Activated T-cell treated with anti-CD3 and anti-CD28 coated beads, Interleukin-2, amount 50 U/mL, for 4 hours (primary cell): ENCODE measurements at regions not wholly inside any gene's neighbourhood (a gene's known extent, or its start where the extent isn't known, plus 50 kb on each side); places are given as distances from the start of the nearest gene placed in this dataset.
"Not testable (repeated sequence)": the region's sequence is repeated elsewhere in the genome, so short reads cannot be mapped to it uniquely, and the experiment has no call there.

Experiments used
- ATAC-seq, 2 donors: fragments of 200-7000 bp; cut with Tn5 transposase; one replicate each; pipeline ENCODE4 v1.10.0; 2021
- DNase-seq: peaks from one replicate; pipeline ENCODE4 v3.0.0-alpha.2; 2020
- H3K27me3 Mint-ChIP-seq: one replicate; pipeline ENCODE4 v1.8.0; 2021; ENCODE audit warnings: low read depth, mixed read lengths
- H3K36me3 Mint-ChIP-seq: one replicate; pipeline ENCODE4 v1.8.0; 2022; ENCODE audit warnings: mixed read lengths; ENCODE audit not compliant: insufficient read depth
- H3K4me1 Mint-ChIP-seq: one replicate; pipeline ENCODE4 v1.8.0; 2021; ENCODE audit warnings: low read depth, mixed read lengths
- H3K4me3 Mint-ChIP-seq: one replicate; pipeline ENCODE4 v1.8.0; 2021; ENCODE audit warnings: mild to moderate bottlenecking, moderate library complexity, mixed read lengths
- H3K9me3 Mint-ChIP-seq: one replicate; pipeline ENCODE4 v1.8.0; 2021; ENCODE audit warnings: mixed read lengths

- Mint-ChIP-seq H3K4me1 (no peaks in the 10 kb centered on the region), H3K27me3 (no peaks in the 10 kb centered on the region)
- ATAC-seq, result no peak
These were observed 299.8 kb downstream of the CD83 start for GRCh38 chr6:14417377-14417776.

GRCh38 chr6:14419224-14419623 lies 301.7 kb downstream of the CD83 start:
- peaks cover 10% of the 10 kb centered on the region for H3K4me1 Mint-ChIP-seq
- DNase-seq, ATAC-seq, H3K9me3 Mint-ChIP-seq, H3K27me3 Mint-ChIP-seq, H3K4me3 Mint-ChIP-seq, H3K36me3 Mint-ChIP-seq: not testable (repeated sequence)

More at GRCh38 chr6:14417377-14417776, 299.8 kb downstream of the CD83 start:
- Mint-ChIP-seq H3K36me3 (no peaks in the 10 kb centered on the region), H3K4me3 (no peak overlapping the region), H3K9me3 (peaks cover 3% of the 10 kb centered on the region)
- DNase-seq, result no peak

GRCh38 chr6:14422061-14422460 lies 304.5 kb downstream of the CD83 start:
- ATAC-seq (no peak), DNase-seq (no peak)
- Mint-ChIP-seq H3K4me3 (no peak overlapping the region), H3K4me1 (peaks cover 19% of the 10 kb centered on the region), H3K9me3 (peaks cover 3% of the 10 kb centered on the region), H3K36me3 (no peaks in the 10 kb centered on the region), H3K27me3 (no peaks in the 10 kb centered on the region)

- no peaks in the 10 kb centered on the region for H3K36me3 Mint-ChIP-seq
- peaks cover 19% of the 10 kb centered on the region for H3K4me1 Mint-ChIP-seq
- no peaks in the 10 kb centered on the region for H3K27me3 Mint-ChIP-seq
- H3K9me3 Mint-ChIP-seq, result peaks cover 1% of the 10 kb centered on the region
- ATAC-seq (no peak), DNase-seq (no peak)
- no peak overlapping the region for H3K4me3 Mint-ChIP-seq
These were observed 305.3 kb downstream of the CD83 start for GRCh38 chr6:14422917-14423316.

GRCh38 chr6:14423330-14423729 lies 305.8 kb downstream of the CD83 start:
- H3K27me3 Mint-ChIP-seq, result no peaks in the 10 kb centered on the region
- peaks cover 19% of the 10 kb centered on the region for H3K4me1 Mint-ChIP-seq
- H3K9me3 Mint-ChIP-seq, result no peaks in the 10 kb centered on the region
- H3K36me3 Mint-ChIP-seq, result no peaks in the 10 kb centered on the region
- H3K4me3 Mint-ChIP-seq, result no peak overlapping the region
- ATAC-seq (no peak), DNase-seq (no peak)

- no peaks in the 10 kb centered on the region for H3K36me3 Mint-ChIP-seq
- DNase-seq (no peak), ATAC-seq (peak; percentile 59 to 65)
- no peaks in the 10 kb centered on the region for H3K9me3 Mint-ChIP-seq
- peak overlapping the region; percentile 55 for H3K4me3 Mint-ChIP-seq
- peaks cover 19% of the 10 kb centered on the region for H3K4me1 Mint-ChIP-seq
- H3K27me3 Mint-ChIP-seq, result no peaks in the 10 kb centered on the region
These were observed 306.4 kb downstream of the CD83 start for GRCh38 chr6:14423955-14424354.

GRCh38 chr6:14425805-14426204 lies 308.2 kb downstream of the CD83 start:
- no peaks in the 10 kb centered on the region for H3K27me3 Mint-ChIP-seq
- no peaks in the 10 kb centered on the region for H3K9me3 Mint-ChIP-seq
- DNase-seq (no peak), ATAC-seq (no peak)
- H3K4me3 Mint-ChIP-seq, result no peak overlapping the region
- no peaks in the 10 kb centered on the region for H3K36me3 Mint-ChIP-seq
- peaks cover 19% of the 10 kb centered on the region for H3K4me1 Mint-ChIP-seq

- ATAC-seq, result no peak
- no peaks in the 10 kb centered on the region for H3K27me3 Mint-ChIP-seq
- no peak overlapping the region for H3K4me3 Mint-ChIP-seq
- DNase-seq, result no peak
- no peaks in the 10 kb centered on the region for H3K36me3 Mint-ChIP-seq
- H3K9me3 Mint-ChIP-seq, result no peaks in the 10 kb centered on the region
- H3K4me1 Mint-ChIP-seq, result peaks cover 19% of the 10 kb centered on the region
These were observed 308.7 kb downstream of the CD83 start for GRCh38 chr6:14426281-14426680.

GRCh38 chr6:14428269-14428668 lies 310.7 kb downstream of the CD83 start:
- Mint-ChIP-seq H3K36me3 (no peaks in the 10 kb centered on the region), H3K4me1 (peaks cover 14% of the 10 kb centered on the region), H3K27me3 (no peaks in the 10 kb centered on the region), H3K9me3 (no peaks in the 10 kb centered on the region), H3K4me3 (no peak overlapping the region)
- DNase-seq (no peak), ATAC-seq (no peak)

GRCh38 chr6:14429396-14429795 lies 311.8 kb downstream of the CD83 start:
- Mint-ChIP-seq H3K4me3 (no peak overlapping the region), H3K9me3 (no peaks in the 10 kb centered on the region), H3K36me3 (no peaks in the 10 kb centered on the region), H3K4me1 (peaks cover 7% of the 10 kb centered on the region), H3K27me3 (no peaks in the 10 kb centered on the region)
- ATAC-seq, result no peak
- no peak for DNase-seq

- H3K4me3 Mint-ChIP-seq, result no peak overlapping the region
- H3K4me1 Mint-ChIP-seq, result peaks cover under 1% of the 10 kb centered on the region
- H3K9me3 Mint-ChIP-seq, result no peaks in the 10 kb centered on the region
- no peaks in the 10 kb centered on the region for H3K27me3 Mint-ChIP-seq
- no peak for ATAC-seq
- no peaks in the 10 kb centered on the region for H3K36me3 Mint-ChIP-seq
- DNase-seq, result no peak
These were observed 312.6 kb downstream of the CD83 start for GRCh38 chr6:14430218-14430617.

GRCh38 chr6:14431385-14432330 lies 314.1 kb downstream of the CD83 start:
- Mint-ChIP-seq H3K4me3 (no peak overlapping the region), H3K9me3 (no peaks in the 10 kb centered on the region), H3K27me3 (no peaks in the 10 kb centered on the region), H3K36me3 (no peaks in the 10 kb centered on the region), H3K4me1 (no peaks in the 10 kb centered on the region)
- DNase-seq, result no peak
- no peak for ATAC-seq

- Mint-ChIP-seq H3K27me3 (no peaks in the 10 kb centered on the region), H3K4me1 (no peaks in the 10 kb centered on the region), H3K4me3 (no peak overlapping the region), H3K9me3 (no peaks in the 10 kb centered on the region), H3K36me3 (no peaks in the 10 kb centered on the region)
- DNase-seq, result no peak
- ATAC-seq, result no peak
These were observed 317.5 kb downstream of the CD83 start for GRCh38 chr6:14434916-14435690.

- DNase-seq, result no peak
- H3K9me3 Mint-ChIP-seq, result no peaks in the 10 kb centered on the region
- no peak for ATAC-seq
- no peak overlapping the region for H3K4me3 Mint-ChIP-seq
- H3K27me3 Mint-ChIP-seq, result no peaks in the 10 kb centered on the region
- no peaks in the 10 kb centered on the region for H3K4me1 Mint-ChIP-seq
- no peaks in the 10 kb centered on the region for H3K36me3 Mint-ChIP-seq
These were observed 319.1 kb downstream of the CD83 start for GRCh38 chr6:14436592-14437132.
